CD4-positive, alpha-beta memory T cell (primary cell): ENCODE measurements at regions not wholly inside any gene's neighbourhood (a gene's known extent, or its start where the extent isn't known, plus 50 kb on each side); places are given as distances from the start of the nearest gene placed in this dataset.
"Not testable (repeated sequence)": the region's sequence is repeated elsewhere in the genome, so short reads cannot be mapped to it uniquely, and the experiment has no call there.

Experiments
- CTCF ChIA-PET: fragments of 350-600 bp; sonication (Branson Sonifier 250); formaldehyde crosslinking; loops from one replicate; lab custom pipeline; 2021; ENCODE audit warnings: inconsistent platforms; ENCODE audit not compliant: partially characterized antibody; lab: Charles Lee
- POLR2A ChIA-PET: fragments of 350-600 bp; sonication (Branson Sonifier 250); formaldehyde crosslinking; loops from one replicate; lab custom pipeline; 2021; ENCODE audit not compliant: partially characterized antibody; lab: Charles Lee
- DNase-seq, 5 donors: peaks; one replicate each; pipeline versions ENCODE4 v3.0.0 to v3.0.0-alpha.2; 2020 to 2022; ENCODE audit warnings: mixed read lengths in 1 of 5
- H3K27ac ChIP-seq: one replicate; pipeline ENCODE4 v1.7.0; 2013; ENCODE audit warnings: low read depth, low read length
- H3K27me3 ChIP-seq: 2 replicates; pipeline ENCODE4 v1.7.0; 2013; ENCODE audit warnings: mild to moderate bottlenecking, low read length, moderate library complexity; ENCODE audit not compliant: insufficient read depth
- H3K36me3 ChIP-seq: 2 replicates; pipeline ENCODE4 v1.7.0; 2013; ENCODE audit warnings: mild to moderate bottlenecking, low read length, moderate library complexity; ENCODE audit not compliant: insufficient read depth
- H3K4me1 ChIP-seq: 2 replicates; pipeline ENCODE4 v1.7.0; 2013; ENCODE audit warnings: mild to moderate bottlenecking, low read length, moderate library complexity; ENCODE audit not compliant: insufficient read depth
- H3K4me3 ChIP-seq, 2 donors: one replicate each; pipeline ENCODE4 v1.7.0; 2013; ENCODE audit warnings: low read length in 2 of 2, mild to moderate bottlenecking in 1 of 2
- H3K9me3 ChIP-seq, 2 donors: one replicate each; pipeline ENCODE4 v1.7.0; 2013; ENCODE audit warnings: low read length in 2 of 2, control low read depth in 1 of 2; ENCODE audit not compliant: control insufficient read depth in 1 of 2
- H3K27ac Mint-ChIP-seq, 7 donors: one replicate each; pipeline ENCODE4 v1.8.0; 2020 to 2021; ENCODE audit warnings: mixed read lengths in 7 of 7, mild to moderate bottlenecking in 6 of 7, inconsistent platforms in 3 of 7, moderate library complexity in 3 of 7
- H3K27me3 Mint-ChIP-seq, 2 donors: one replicate each; pipeline ENCODE4 v1.8.0; 2020 to 2021; ENCODE audit warnings: mixed read lengths in 2 of 2
- H3K36me3 Mint-ChIP-seq, 2 donors: one replicate each; pipeline ENCODE4 v1.8.0; 2020 to 2021; ENCODE audit warnings: mixed read lengths in 2 of 2, inconsistent platforms in 1 of 2, mild to moderate bottlenecking in 1 of 2
- H3K4me1 Mint-ChIP-seq, 4 donors: one replicate each; pipeline ENCODE4 v1.8.0; 2020 to 2021; ENCODE audit warnings: mixed read lengths in 4 of 4, mild to moderate bottlenecking in 1 of 4
- H3K4me3 Mint-ChIP-seq, 8 donors: one replicate each; pipeline ENCODE4 v1.8.0; 2020 to 2021; ENCODE audit warnings: mixed read lengths in 8 of 8, mild to moderate bottlenecking in 7 of 8, moderate library complexity in 6 of 8, inconsistent platforms in 3 of 8
- H3K9me3 Mint-ChIP-seq, 8 donors: one replicate each; pipeline ENCODE4 v1.8.0; 2020 to 2021; ENCODE audit warnings: mixed read lengths in 8 of 8, mild to moderate bottlenecking in 5 of 8, inconsistent platforms in 3 of 8, moderate library complexity in 1 of 8
- intact Hi-C: fragments of 100-400 bp; cut with micrococcal nuclease; formaldehyde crosslinking; loops from one replicate; pipeline ENCODE4 v1.15.1; 2023

DNA sequence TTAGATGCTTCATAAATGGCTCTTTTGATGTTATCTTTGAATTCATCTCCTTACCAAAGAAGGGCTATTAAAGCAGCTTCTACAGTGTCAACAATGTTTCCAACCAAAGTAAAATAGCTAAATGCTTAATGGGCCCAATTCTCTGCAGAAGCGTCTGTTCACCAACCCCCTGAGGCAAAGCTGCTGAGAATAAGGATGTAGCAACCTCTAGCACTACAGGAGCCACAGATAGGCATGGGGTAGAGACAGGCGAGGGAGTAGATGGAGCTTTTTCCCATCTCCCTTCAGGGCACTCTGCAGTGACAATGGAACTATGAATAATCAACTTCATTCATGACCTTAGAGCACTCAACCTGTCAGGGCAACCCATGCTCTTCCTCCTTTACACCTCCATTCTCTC is 134.1 kb downstream of the FZD1 start:
- H3K4me1 Mint-ChIP-seq = no peaks in the 10 kb centered on the region
- CTCF ChIA-PET = no interaction called here

DNA sequence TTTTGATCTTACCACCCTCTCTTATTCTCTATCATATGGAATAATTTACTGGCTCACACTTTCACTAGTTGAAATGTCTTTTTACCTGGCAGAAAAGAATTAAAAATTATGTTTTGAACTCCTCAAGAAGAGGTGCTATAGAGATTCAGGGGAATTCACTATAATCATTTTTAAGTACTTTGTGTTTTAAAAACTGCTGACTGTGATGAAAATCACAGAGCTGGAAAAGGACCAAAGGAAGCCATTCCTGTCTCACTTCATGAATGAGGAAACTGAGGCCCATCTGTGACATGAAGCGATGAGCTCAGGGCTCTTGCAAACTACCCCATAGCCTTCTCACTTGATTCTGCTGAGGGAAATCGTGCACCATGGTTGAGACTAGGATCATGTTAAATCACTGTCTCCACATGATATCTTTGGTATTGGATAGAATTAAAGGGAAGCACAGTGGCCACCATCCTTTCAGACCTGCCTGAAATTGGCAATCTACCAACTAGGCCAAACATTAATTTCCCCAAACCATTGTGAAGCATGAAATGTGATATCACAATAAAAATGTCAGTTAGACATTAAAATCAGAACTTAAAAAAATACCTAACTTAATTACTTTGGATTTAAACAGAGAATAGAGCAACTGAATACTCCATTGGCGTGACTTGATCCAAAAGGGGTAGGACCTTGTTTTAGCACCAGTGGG is 141.0 kb downstream of the FZD1 start:
- POLR2A ChIA-PET = no interaction called here
- intact Hi-C loops = no loop called here
- Histone ChIP-seq H3K4me1 (no peaks in the 10 kb centered on the region), H3K27ac (no peak overlapping the region), H3K4me3 (no peak overlapping the region), H3K36me3 (no peaks in the 10 kb centered on the region), H3K27me3 (no peaks in the 10 kb centered on the region), H3K9me3 (no peaks in the 10 kb centered on the region)
- Mint-ChIP-seq H3K4me3 (no peak overlapping the region), H3K9me3 (peaks cover 0 to 7% (median 3%) of the 10 kb centered on the region in 8 donors), H3K27ac (no peak overlapping the region), H3K27me3 (no peaks in the 10 kb centered on the region), H3K4me1 (no peaks in the 10 kb centered on the region), H3K36me3 (no peaks in the 10 kb centered on the region)
- no peak for DNase-seq
- CTCF ChIA-PET = no interaction called here

More for the DNA sequence above, 134.1 kb downstream of the FZD1 start:
- Mint-ChIP-seq H3K27me3 (no peaks in the 10 kb centered on the region), H3K4me3 (no peak overlapping the region), H3K9me3 (peaks cover 0 to 7% (median 6%) of the 10 kb centered on the region in 8 donors), H3K36me3 (no peaks in the 10 kb centered on the region), H3K27ac (no peak overlapping the region)
- no peak for DNase-seq
- Histone ChIP-seq H3K4me1 (no peaks in the 10 kb centered on the region), H3K27ac (no peak overlapping the region), H3K27me3 (no peaks in the 10 kb centered on the region), H3K9me3 (no peaks in the 10 kb centered on the region), H3K36me3 (no peaks in the 10 kb centered on the region), H3K4me3 (no peak overlapping the region)
- intact Hi-C loops = no loop called here
- POLR2A ChIA-PET = no interaction called here

DNA sequence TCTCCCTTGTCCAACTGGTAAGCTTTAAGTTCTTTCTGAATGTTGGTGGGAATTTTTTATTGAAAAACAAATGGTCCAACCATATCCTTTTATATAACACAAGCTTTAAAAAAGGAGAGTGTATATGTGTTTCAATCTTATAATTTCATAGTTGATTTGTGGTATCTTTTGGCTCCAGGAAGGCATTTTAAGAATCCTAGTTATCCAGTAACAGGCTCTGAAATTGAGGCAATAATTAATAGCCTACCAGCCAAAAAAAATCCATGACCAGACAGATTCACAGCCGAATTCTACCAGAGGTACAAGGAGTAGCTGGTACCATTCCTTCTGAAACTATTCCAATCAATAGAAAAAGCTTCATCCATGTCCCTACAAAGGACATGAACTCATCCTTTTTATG is 141.6 kb downstream of the FZD1 start:
- H3K27ac ChIP-seq, POLR2A ChIA-PET, H3K4me3 ChIP-seq, H3K27me3 ChIP-seq, DNase-seq, CTCF ChIA-PET, H3K27me3 Mint-ChIP-seq, H3K27ac Mint-ChIP-seq, intact Hi-C loops, H3K36me3 ChIP-seq, H3K4me1 ChIP-seq, H3K9me3 Mint-ChIP-seq, H3K4me1 Mint-ChIP-seq, H3K9me3 ChIP-seq, H3K4me3 Mint-ChIP-seq, H3K36me3 Mint-ChIP-seq: not testable (repeated sequence)

DNA sequence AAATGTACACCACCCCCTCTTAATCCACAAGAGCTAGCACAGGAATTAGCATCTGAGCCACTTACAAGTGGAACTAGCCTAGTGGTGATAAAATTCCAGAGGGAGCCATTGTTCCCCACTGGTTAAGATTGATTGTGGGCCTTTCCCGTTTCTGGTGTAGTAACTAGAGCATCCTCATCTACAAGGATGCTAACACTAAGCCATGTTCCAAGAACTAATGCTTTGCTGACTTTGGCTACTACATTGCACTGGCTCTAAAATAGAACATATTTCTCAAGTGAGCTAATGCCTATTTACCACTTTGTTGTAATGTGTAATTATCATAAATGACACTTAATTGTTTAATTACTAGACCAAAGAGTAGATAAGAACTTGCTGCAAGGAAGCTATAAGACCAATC is 143.7 kb downstream of the FZD1 start:
- H3K27me3 Mint-ChIP-seq = no peaks in the 10 kb centered on the region
- ChIA-PET POLR2A (no interaction called here), CTCF (no interaction called here)
- H3K27ac ChIP-seq = no peak overlapping the region
- H3K36me3 ChIP-seq = no peaks in the 10 kb centered on the region
- no peaks in the 10 kb centered on the region for H3K9me3 ChIP-seq
- no peaks in the 10 kb centered on the region for H3K4me1 Mint-ChIP-seq
- DNase-seq = no peak
- no peak overlapping the region for H3K4me3 Mint-ChIP-seq
- H3K9me3 Mint-ChIP-seq = peaks cover 0 to 3% (median 0%) of the 10 kb centered on the region in 8 donors
- intact Hi-C loops = no loop called here
- H3K4me3 ChIP-seq = no peak overlapping the region
- H3K36me3 Mint-ChIP-seq = no peaks in the 10 kb centered on the region
- H3K4me1 ChIP-seq = no peaks in the 10 kb centered on the region
- no peak overlapping the region for H3K27ac Mint-ChIP-seq
- H3K27me3 ChIP-seq = no peaks in the 10 kb centered on the region

DNA sequence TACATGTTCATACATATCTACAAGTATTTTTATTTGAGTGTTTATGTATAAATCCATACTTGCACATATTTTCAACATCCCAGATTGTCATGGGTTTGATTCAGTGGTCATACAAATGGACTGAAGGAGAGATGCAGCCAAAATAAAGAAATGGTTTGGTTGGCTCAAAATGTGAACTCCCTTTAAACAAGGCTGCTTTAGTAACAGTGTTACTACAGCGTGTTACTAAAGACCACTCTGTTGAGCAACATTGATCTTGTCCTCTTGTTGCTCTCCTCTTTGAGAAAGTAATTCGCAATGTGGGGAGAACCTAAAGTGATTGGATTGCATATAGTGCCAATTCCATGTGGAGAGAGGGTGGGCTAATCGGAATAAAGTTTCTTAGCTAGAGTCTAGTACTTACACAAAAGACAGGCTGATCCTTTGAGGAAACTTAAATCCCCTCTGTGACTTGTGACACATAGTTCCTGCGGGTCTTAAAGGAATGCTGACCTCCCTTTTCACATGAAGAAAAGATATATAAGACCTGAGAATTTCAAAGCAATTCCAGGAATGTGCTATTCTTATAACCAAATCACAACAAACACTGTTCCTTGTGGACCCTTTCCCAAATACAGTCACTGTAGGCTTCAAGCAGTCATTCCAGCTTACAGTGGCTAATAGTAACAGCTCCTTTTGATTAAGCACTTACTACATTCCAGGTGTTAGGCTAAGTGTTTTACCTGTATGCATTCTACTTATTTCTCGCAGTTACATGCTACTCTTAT is 144.3 kb downstream of the FZD1 start:
- ChIA-PET POLR2A (no interaction called here), CTCF (no interaction called here)
- H3K27ac Mint-ChIP-seq = no peak overlapping the region
- H3K4me1 Mint-ChIP-seq = no peaks in the 10 kb centered on the region
- no peak for DNase-seq
- Histone ChIP-seq H3K27ac (no peak overlapping the region), H3K4me3 (no peak overlapping the region), H3K27me3 (no peaks in the 10 kb centered on the region), H3K36me3 (no peaks in the 10 kb centered on the region), H3K4me1 (no peaks in the 10 kb centered on the region), H3K9me3 (no peaks in the 10 kb centered on the region)
- no peak overlapping the region for H3K4me3 Mint-ChIP-seq
- H3K9me3 Mint-ChIP-seq = peaks cover 0 to 3% (median 0%) of the 10 kb centered on the region in 8 donors
- intact Hi-C loops = no loop called here
- H3K36me3 Mint-ChIP-seq = no peaks in the 10 kb centered on the region
- H3K27me3 Mint-ChIP-seq = no peaks in the 10 kb centered on the region

DNA sequence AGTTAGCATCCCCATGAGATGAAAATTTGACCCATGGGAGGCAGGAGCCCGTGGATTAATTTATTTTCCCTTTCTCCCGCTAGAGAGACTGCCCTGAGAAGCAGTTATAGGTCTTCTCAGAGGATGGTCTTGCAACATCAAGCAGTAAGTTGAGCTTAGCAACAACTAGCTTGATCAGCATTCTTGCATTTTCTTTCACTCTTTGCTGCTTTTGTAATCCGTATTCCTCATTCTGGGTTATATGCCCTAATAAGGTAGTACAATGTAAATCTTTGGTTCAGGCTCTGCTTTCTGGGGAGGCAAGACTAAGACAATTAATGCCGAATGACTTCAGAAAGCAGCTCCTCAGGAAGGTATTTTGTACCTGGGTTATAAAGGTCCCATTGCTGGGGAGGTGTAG is 146.8 kb downstream of the FZD1 start:
- ChIA-PET CTCF (no interaction called here), POLR2A (no interaction called here)
- H3K4me1 ChIP-seq = no peaks in the 10 kb centered on the region
- no peaks in the 10 kb centered on the region for H3K36me3 ChIP-seq
- Mint-ChIP-seq H3K27me3 (no peaks in the 10 kb centered on the region), H3K27ac (no peak overlapping the region), H3K36me3 (no peaks in the 10 kb centered on the region), H3K4me3 (no peak overlapping the region), H3K9me3 (peaks cover 0 to 3% (median 0%) of the 10 kb centered on the region in 8 donors), H3K4me1 (no peaks in the 10 kb centered on the region)
- no peak overlapping the region for H3K27ac ChIP-seq
- no peak overlapping the region for H3K4me3 ChIP-seq
- no peak for DNase-seq
- intact Hi-C loops = no loop called here
- no peaks in the 10 kb centered on the region for H3K9me3 ChIP-seq
- no peaks in the 10 kb centered on the region for H3K27me3 ChIP-seq

DNA sequence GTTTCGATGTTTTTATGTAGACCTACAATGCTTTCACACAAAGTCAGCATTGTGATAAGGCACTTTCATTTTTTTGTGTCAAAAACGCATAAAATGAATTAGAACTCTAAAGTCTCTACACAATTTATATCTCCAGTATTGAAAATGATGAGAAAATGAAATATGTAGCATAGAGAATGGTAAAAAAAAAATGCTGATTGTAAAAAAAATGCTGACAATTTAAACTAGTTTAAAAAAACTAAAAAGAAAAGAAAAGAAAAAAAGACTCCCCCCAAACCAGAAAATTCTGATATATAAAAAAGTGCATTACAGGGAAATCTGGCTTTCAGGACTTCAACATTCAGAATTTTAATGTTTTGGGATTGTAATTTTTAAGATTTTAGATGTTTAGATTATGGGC is 148.1 kb downstream of the FZD1 start:
- Mint-ChIP-seq H3K4me1 (no peaks in the 10 kb centered on the region), H3K4me3 (no peak overlapping the region), H3K36me3 (no peaks in the 10 kb centered on the region), H3K27ac (no peak overlapping the region), H3K27me3 (no peaks in the 10 kb centered on the region), H3K9me3 (peaks cover 0 to 3% (median 0%) of the 10 kb centered on the region in 8 donors)
- POLR2A ChIA-PET = no interaction called here
- Histone ChIP-seq H3K36me3 (no peaks in the 10 kb centered on the region), H3K9me3 (no peaks in the 10 kb centered on the region), H3K4me1 (no peaks in the 10 kb centered on the region), H3K27me3 (no peaks in the 10 kb centered on the region), H3K27ac (no peak overlapping the region), H3K4me3 (no peak overlapping the region)
- CTCF ChIA-PET = no interaction called here
- intact Hi-C loops = no loop called here
- DNase-seq = no peak
